Erythroblast (primary cell): ENCODE measurements at regions not wholly inside any gene's neighbourhood (a gene's known extent, or its start where the extent isn't known, plus 50 kb on each side); places are given as distances from the start of the nearest gene placed in this dataset.

ENCODE experiments used
- DNase-seq, 2 experiments: peaks; one replicate each; lab custom pipeline; 2025; lab: John Stamatoyannopoulos, UW
- GATA1 ChIP-seq: IDR thresholded peaks from 2 replicates; pipeline ENCODE4 v1.6.1; 2011; ENCODE audit warnings: low read depth, mild to moderate bottlenecking, control low read depth, low read length, moderate library complexity
- POLR2A ChIP-seq: IDR thresholded peaks from 2 replicates; pipeline ENCODE4 v1.6.1; 2011; ENCODE audit warnings: mild to moderate bottlenecking, low read length

GRCh38 chr15:62953496-62954045 is 89.0 kb upstream of the TPM1 start:
- TF ChIP-seq POLR2A (no peak), GATA1 (no peak)
- DNase-seq = no peak

GRCh38 chr15:62957130-62957529 is 85.4 kb upstream of the TPM1 start:
- no peak for TF ChIP-seq POLR2A
- TF ChIP-seq GATA1 = no peak
- no peak for DNase-seq

- DNase-seq = no peak
- TF ChIP-seq GATA1 (no peak), POLR2A (no peak)
Measured at GRCh38 chr15:62958528-62959363, 83.8 kb upstream of the TPM1 start.

- TF ChIP-seq GATA1 = no peak
- TF ChIP-seq POLR2A = no peak
- DNase-seq = no peak
Measured at GRCh38 chr15:62961134-62961533, 81.4 kb upstream of the TPM1 start.

GRCh38 chr15:62962101-62962995 is 80.2 kb upstream of the TPM1 start:
- no peak for DNase-seq
- TF ChIP-seq GATA1 (no peak), POLR2A (no peak)

- no peak for DNase-seq
- TF ChIP-seq GATA1 (no peak), POLR2A (no peak)
Measured at GRCh38 chr15:62964251-62964650, 78.3 kb upstream of the TPM1 start.

- no peak for DNase-seq
- TF ChIP-seq GATA1 (no peak), POLR2A (no peak)
Measured at GRCh38 chr15:62966294-62967078, 76.1 kb upstream of the TPM1 start.

GRCh38 chr15:62968699-62969098 is 73.8 kb upstream of the TPM1 start:
- DNase-seq = no peak
- no peak for TF ChIP-seq GATA1
- TF ChIP-seq POLR2A = no peak

- TF ChIP-seq POLR2A (no peak), GATA1 (no peak)
- DNase-seq = no peak
Measured at GRCh38 chr15:62969442-62970089, 73.0 kb upstream of the TPM1 start.

GRCh38 chr15:62972814-62973213 is 69.7 kb upstream of the TPM1 start:
- DNase-seq = no peak
- TF ChIP-seq POLR2A = no peak
- TF ChIP-seq GATA1 = no peak

GRCh38 chr15:62975515-62975914 is 67.0 kb upstream of the TPM1 start:
- TF ChIP-seq GATA1 = no peak
- no peak for TF ChIP-seq POLR2A
- DNase-seq = no peak

- no peak for DNase-seq
- TF ChIP-seq GATA1 = no peak
- no peak for TF ChIP-seq POLR2A
Measured at GRCh38 chr15:62976301-62976881, 66.2 kb upstream of the TPM1 start.
